ENCODE measurements at regions not wholly inside any gene's neighbourhood (a gene's known extent, or its start where the extent isn't known, plus 50 kb on each side); places are given as distances from the start of the nearest gene placed in this dataset.

GRCh38 chr10:90988024-90988423 is 67.1 kb upstream of the ANKRD1 start:
- Histone ChIP-seq H3K27me3 (ENCODE audit: control insufficient read depth, insufficient read depth, low read length) (no peaks in the 10 kb centered on the region), H3K27ac (ENCODE audit: low read length) (no peak overlapping the region), H3K9me3 (replicated peaks; ENCODE audit: control insufficient read depth, low read depth, low read length) (no peaks in the 10 kb centered on the region), H3K36me3 (ENCODE audit: control insufficient read depth, insufficient read depth, low read length) (no peaks in the 10 kb centered on the region), H3K4me3 (ENCODE audit: low read length) (no peak overlapping the region), H3K4me1 (ENCODE audit: control insufficient read depth, insufficient read depth, low read length) (no peaks in the 10 kb centered on the region)
- no peak for DNase-seq
- WGBS (ENCODE audit: insufficient coverage) = no CpG with 5 or more reads among the region's 4 CpGs

DNA sequence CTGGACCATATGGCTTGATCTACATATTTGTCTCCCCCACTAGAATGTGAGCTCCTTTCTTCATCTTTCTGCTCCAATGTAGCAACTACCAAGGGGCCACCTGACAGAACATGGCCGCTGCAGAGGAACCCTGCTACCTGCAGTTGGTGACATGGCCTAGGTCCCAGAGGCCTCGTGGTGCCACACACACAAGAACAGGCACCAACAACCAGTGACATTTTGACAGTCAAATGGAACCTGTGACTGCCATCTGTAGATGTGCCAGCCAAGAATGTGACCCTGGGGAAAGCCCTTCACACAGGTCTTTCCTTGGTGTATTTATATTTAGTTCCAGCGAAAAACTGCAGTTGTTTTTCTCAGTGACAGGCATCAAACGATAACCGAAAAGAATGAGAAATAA is 67.9 kb upstream of the ANKRD1 start:
- H3K27ac ChIP-seq (ENCODE audit: low read length) = no peak overlapping the region
- no peaks in the 10 kb centered on the region for H3K9me3 ChIP-seq (replicated peaks; ENCODE audit: control insufficient read depth, low read depth, low read length)
- no peaks in the 10 kb centered on the region for H3K36me3 ChIP-seq (ENCODE audit: control insufficient read depth, insufficient read depth, low read length)
- no peaks in the 10 kb centered on the region for H3K27me3 ChIP-seq (ENCODE audit: control insufficient read depth, insufficient read depth, low read length)
- DNase-seq = no peak
- H3K4me3 ChIP-seq (ENCODE audit: low read length) = no peak overlapping the region
- 83% methylated on average over 3 of the region's 5 CpGs for WGBS (ENCODE audit: insufficient coverage)
- no peaks in the 10 kb centered on the region for H3K4me1 ChIP-seq (ENCODE audit: control insufficient read depth, insufficient read depth, low read length)

DNA sequence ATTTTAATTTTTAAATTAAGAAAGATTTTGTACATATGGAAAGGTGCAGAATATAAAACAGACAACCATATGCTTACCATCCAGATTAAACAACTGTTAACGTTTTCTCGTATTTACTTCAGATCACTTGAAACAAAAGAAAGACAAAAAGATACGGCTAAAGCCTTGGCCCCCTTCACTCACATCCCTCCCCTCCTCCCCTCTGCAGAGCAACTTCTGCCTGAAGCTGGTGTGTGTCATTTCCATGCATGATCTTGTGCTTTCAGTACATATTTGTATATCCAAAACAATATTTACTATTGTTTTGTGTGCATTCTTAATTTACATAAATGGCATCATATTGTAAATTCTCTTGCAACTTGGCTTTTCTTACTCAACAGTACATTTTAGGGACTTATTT is 68.5 kb upstream of the ANKRD1 start:
- DNase-seq = no peak
- no peaks in the 10 kb centered on the region for H3K27me3 ChIP-seq (ENCODE audit: control insufficient read depth, insufficient read depth, low read length)
- H3K27ac ChIP-seq (ENCODE audit: low read length) = no peak overlapping the region
- no peak overlapping the region for H3K4me3 ChIP-seq (ENCODE audit: low read length)
- H3K4me1 ChIP-seq (ENCODE audit: control insufficient read depth, insufficient read depth, low read length) = no peaks in the 10 kb centered on the region
- no peaks in the 10 kb centered on the region for H3K9me3 ChIP-seq (replicated peaks; ENCODE audit: control insufficient read depth, low read depth, low read length)
- no peaks in the 10 kb centered on the region for H3K36me3 ChIP-seq (ENCODE audit: control insufficient read depth, insufficient read depth, low read length)
- 73% methylated on average over 3 of the region's 3 CpGs for WGBS (ENCODE audit: insufficient coverage)

- Histone ChIP-seq H3K27ac (ENCODE audit: low read length) (no peak overlapping the region), H3K4me1 (ENCODE audit: control insufficient read depth, insufficient read depth, low read length) (no peaks in the 10 kb centered on the region), H3K36me3 (ENCODE audit: control insufficient read depth, insufficient read depth, low read length) (no peaks in the 10 kb centered on the region), H3K4me3 (ENCODE audit: low read length) (no peak overlapping the region), H3K9me3 (replicated peaks; ENCODE audit: control insufficient read depth, low read depth, low read length) (no peaks in the 10 kb centered on the region), H3K27me3 (ENCODE audit: control insufficient read depth, insufficient read depth, low read length) (no peaks in the 10 kb centered on the region)
- no CpG with 5 or more reads among the region's 2 CpGs for WGBS (ENCODE audit: insufficient coverage)
- no peak for DNase-seq
Observed at GRCh38 chr10:90992462-90992861, 71.6 kb upstream of the ANKRD1 start.

DNA sequence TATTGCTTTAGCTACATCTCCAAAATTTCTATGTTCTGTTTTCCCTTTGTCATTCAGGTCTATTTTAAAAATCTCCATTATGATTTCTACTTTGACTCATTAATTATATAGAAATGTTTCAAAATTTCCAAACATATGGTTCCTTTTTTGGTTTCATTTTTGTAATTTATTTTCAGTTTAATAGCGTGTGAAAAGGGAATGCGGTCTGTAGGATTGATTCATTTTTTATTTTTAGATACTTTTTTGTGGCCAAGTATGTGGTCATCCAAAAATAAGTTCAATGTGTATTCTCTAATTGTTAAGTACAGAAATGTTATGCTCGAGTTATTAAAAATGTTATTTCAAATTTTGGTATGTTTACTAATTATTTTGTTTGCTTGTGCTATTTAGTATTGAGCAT is 72.5 kb upstream of the ANKRD1 start:
- Histone ChIP-seq H3K27me3 (ENCODE audit: control insufficient read depth, insufficient read depth, low read length) (no peaks in the 10 kb centered on the region), H3K4me1 (ENCODE audit: control insufficient read depth, insufficient read depth, low read length) (no peaks in the 10 kb centered on the region), H3K36me3 (ENCODE audit: control insufficient read depth, insufficient read depth, low read length) (no peaks in the 10 kb centered on the region), H3K4me3 (ENCODE audit: low read length) (no peak overlapping the region), H3K27ac (ENCODE audit: low read length) (no peak overlapping the region), H3K9me3 (replicated peaks; ENCODE audit: control insufficient read depth, low read depth, low read length) (no peaks in the 10 kb centered on the region)
- peak; percentile 40 for DNase-seq
- WGBS (ENCODE audit: insufficient coverage) = no CpG with 5 or more reads among the region's 3 CpGs

DNA sequence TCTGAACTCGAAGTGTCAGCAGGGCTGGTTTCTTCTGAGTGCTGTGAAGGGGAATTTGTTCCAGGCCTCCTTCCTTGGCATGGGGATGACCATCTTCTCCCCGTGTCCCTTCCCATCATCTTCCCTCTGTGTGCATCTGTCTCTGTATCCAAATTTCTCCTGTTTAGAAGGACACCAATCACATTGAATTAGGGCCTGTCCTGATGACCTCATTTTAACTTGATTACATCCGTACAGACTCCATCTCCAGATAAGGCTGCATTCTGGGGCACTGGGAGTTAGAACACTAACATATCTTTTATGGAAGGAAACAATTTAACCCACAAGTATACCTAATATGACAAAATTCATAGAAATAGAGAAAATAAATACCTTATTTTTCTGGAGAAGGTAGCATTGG is 76.8 kb upstream of the ANKRD1 start:
- DNase-seq = no peak
- H3K4me3 ChIP-seq (ENCODE audit: low read length) = no peak overlapping the region
- no peaks in the 10 kb centered on the region for H3K27me3 ChIP-seq (ENCODE audit: control insufficient read depth, insufficient read depth, low read length)
- no peaks in the 10 kb centered on the region for H3K9me3 ChIP-seq (replicated peaks; ENCODE audit: control insufficient read depth, low read depth, low read length)
- H3K36me3 ChIP-seq (ENCODE audit: control insufficient read depth, insufficient read depth, low read length) = no peaks in the 10 kb centered on the region
- H3K27ac ChIP-seq (ENCODE audit: low read length) = no peak overlapping the region
- peaks cover 2% of the 10 kb centered on the region for H3K4me1 ChIP-seq (ENCODE audit: control insufficient read depth, insufficient read depth, low read length)
- 60% methylated on average over 1 of the region's 3 CpGs for WGBS (ENCODE audit: insufficient coverage)

DNA sequence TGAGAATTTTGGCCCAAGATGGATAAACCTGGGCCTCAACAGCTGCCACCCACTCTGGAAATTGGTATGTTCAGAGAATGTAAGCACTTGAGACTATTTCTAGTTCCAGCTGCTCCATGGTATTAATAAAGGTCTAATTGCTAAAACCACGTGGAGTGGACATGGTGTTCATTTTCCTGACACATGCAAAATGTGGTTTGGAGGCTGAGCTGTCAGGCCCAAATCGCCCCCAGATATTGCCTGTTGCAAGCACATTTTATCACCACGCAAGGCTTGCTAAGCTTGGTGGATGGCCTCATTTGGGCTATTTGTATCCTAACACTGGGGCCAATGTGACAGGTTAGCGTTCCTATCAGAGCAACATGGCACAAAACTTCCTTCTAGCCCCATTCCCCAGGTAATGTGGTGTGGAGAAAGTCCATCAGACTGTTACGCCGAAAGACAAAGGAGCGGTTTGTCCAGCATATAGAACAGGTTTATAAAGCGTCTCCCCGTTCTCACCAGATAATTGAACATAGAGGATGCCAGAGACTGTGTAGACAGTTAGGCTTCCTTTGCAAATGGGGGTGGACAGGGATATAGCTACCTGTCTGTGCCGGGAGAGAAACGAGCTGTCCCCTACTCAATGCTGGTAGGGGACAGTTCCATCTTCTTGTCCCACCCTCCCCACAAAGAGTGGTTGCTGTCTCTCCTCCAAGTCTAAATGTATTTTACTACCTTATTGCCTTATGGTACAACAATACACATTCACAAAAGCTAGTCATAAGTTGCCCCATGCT is 78.0 kb upstream of the ANKRD1 start:
- H3K27ac ChIP-seq (ENCODE audit: low read length) = no peak overlapping the region
- no peaks in the 10 kb centered on the region for H3K27me3 ChIP-seq (ENCODE audit: control insufficient read depth, insufficient read depth, low read length)
- no peaks in the 10 kb centered on the region for H3K9me3 ChIP-seq (replicated peaks; ENCODE audit: control insufficient read depth, low read depth, low read length)
- peaks cover 2% of the 10 kb centered on the region for H3K4me1 ChIP-seq (ENCODE audit: control insufficient read depth, insufficient read depth, low read length)
- WGBS (ENCODE audit: insufficient coverage) = 76% methylated on average over 5 of the region's 11 CpGs
- DNase-seq = no peak
- H3K4me3 ChIP-seq (ENCODE audit: low read length) = no peak overlapping the region
- H3K36me3 ChIP-seq (ENCODE audit: control insufficient read depth, insufficient read depth, low read length) = no peaks in the 10 kb centered on the region

DNA sequence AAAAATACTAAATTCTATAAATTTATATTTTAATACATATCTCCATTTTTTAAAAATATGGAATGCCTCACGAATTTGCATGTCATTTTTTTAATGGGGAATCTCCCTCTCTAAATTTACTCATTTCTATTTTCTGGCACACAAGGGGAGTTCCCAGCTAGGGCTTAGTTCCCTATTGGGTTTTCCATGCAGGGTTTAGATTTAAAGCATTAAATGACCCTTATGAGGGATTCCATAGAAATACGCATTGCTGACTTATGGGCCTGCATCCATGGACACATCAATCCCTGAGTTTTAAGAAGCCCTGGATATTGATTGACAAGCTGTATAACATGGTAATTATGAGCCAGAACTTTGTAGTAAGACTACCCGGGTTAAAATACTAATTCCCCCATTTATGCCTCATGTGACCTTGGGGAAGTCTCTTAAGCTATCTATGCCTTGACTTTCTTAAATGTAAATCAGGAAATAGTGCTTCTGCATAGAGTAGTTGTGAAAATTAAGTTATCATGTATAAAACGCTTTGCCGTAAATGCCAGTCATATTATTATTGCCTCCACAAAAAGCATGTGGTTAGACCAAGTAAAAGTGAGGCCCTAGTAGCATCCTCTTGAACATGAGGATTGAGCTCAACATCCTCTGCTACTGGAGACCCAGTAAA is 78.8 kb upstream of the ANKRD1 start:
- Histone ChIP-seq H3K36me3 (ENCODE audit: control insufficient read depth, insufficient read depth, low read length) (no peaks in the 10 kb centered on the region), H3K27me3 (ENCODE audit: control insufficient read depth, insufficient read depth, low read length) (no peaks in the 10 kb centered on the region), H3K4me1 (ENCODE audit: control insufficient read depth, insufficient read depth, low read length) (peaks cover 2% of the 10 kb centered on the region), H3K9me3 (replicated peaks; ENCODE audit: control insufficient read depth, low read depth, low read length) (no peaks in the 10 kb centered on the region), H3K4me3 (ENCODE audit: low read length) (no peak overlapping the region), H3K27ac (ENCODE audit: low read length) (no peak overlapping the region)
- no CpG with 5 or more reads among the region's 5 CpGs for WGBS (ENCODE audit: insufficient coverage)
- DNase-seq = no peak

GRCh38 chr10:91000470-91000869 is 79.6 kb upstream of the ANKRD1 start:
- no peak for DNase-seq
- no peaks in the 10 kb centered on the region for H3K9me3 ChIP-seq (replicated peaks; ENCODE audit: control insufficient read depth, low read depth, low read length)
- H3K36me3 ChIP-seq (ENCODE audit: control insufficient read depth, insufficient read depth, low read length) = no peaks in the 10 kb centered on the region
- no peaks in the 10 kb centered on the region for H3K27me3 ChIP-seq (ENCODE audit: control insufficient read depth, insufficient read depth, low read length)
- H3K4me3 ChIP-seq (ENCODE audit: low read length) = no peak overlapping the region
- peaks cover 2% of the 10 kb centered on the region for H3K4me1 ChIP-seq (ENCODE audit: control insufficient read depth, insufficient read depth, low read length)
- 91% methylated on average over 6 of the region's 6 CpGs for WGBS (ENCODE audit: insufficient coverage)
- H3K27ac ChIP-seq (ENCODE audit: low read length) = no peak overlapping the region

DNA sequence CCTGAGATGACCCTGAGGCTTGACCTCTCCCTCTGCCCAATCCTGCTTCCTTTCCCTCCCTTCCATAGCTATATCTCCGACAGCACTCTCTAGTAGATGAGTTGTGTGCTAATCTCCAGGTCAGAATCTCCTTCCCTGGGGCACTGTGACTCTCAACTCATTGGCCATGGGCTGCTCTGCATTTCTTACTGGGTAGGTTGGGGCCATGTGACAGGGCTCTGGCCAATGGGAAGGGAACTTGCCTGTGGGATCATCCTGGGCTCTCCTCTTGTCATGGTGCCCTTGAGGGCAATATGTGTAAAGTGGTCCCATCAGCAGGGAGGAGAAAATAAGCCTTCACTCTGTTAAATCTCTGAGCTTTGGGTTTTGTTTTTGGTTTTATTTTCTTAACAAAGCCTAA is 80.1 kb upstream of the ANKRD1 start:
- peaks cover 2% of the 10 kb centered on the region for H3K4me1 ChIP-seq (ENCODE audit: control insufficient read depth, insufficient read depth, low read length)
- DNase-seq = no peak
- no peaks in the 10 kb centered on the region for H3K9me3 ChIP-seq (replicated peaks; ENCODE audit: control insufficient read depth, low read depth, low read length)
- H3K4me3 ChIP-seq (ENCODE audit: low read length) = no peak overlapping the region
- H3K27ac ChIP-seq (ENCODE audit: low read length) = no peak overlapping the region
- no peaks in the 10 kb centered on the region for H3K36me3 ChIP-seq (ENCODE audit: control insufficient read depth, insufficient read depth, low read length)
- no CpG with 5 or more reads among the region's 1 CpG for WGBS (ENCODE audit: insufficient coverage)
- H3K27me3 ChIP-seq (ENCODE audit: control insufficient read depth, insufficient read depth, low read length) = no peaks in the 10 kb centered on the region

All from muscle of leg (tissue), 3 donors.